ENCODE measurements at regions not wholly inside any gene's neighbourhood (a gene's known extent, or its start where the extent isn't known, plus 50 kb on each side); places are given as distances from the start of the nearest gene placed in this dataset.

GRCh38 chr15:81849289-81849688 lies 196.5 kb downstream of the MEX3B start:
- TF ChIP-seq, protein P1, sequence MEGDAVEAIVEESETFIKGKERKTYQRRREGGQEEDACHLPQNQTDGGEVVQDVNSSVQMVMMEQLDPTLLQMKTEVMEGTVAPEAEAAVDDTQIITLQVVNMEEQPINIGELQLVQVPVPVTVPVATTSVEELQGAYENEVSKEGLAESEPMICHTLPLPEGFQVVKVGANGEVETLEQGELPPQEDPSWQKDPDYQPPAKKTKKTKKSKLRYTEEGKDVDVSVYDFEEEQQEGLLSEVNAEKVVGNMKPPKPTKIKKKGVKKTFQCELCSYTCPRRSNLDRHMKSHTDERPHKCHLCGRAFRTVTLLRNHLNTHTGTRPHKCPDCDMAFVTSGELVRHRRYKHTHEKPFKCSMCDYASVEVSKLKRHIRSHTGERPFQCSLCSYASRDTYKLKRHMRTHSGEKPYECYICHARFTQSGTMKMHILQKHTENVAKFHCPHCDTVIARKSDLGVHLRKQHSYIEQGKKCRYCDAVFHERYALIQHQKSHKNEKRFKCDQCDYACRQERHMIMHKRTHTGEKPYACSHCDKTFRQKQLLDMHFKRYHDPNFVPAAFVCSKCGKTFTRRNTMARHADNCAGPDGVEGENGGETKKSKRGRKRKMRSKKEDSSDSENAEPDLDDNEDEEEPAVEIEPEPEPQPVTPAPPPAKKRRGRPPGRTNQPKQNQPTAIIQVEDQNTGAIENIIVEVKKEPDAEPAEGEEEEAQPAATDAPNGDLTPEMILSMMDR (IDR thresholded peaks at IDR 0.05) = no peak
- no peak for TF ChIP-seq ZFX (IDR thresholded peaks at IDR 0.05; ENCODE audit: borderline replicate concordance)
